GM23248 (cell line): ENCODE measurements at regions not wholly inside any gene's neighbourhood (a gene's known extent, or its start where the extent isn't known, plus 50 kb on each side); places are given as distances from the start of the nearest gene placed in this dataset. TPM values are rescaled to one million over a fixed set of nuclear protein-coding genes. Genes with fewer than 3 reads are reported as not detected.

ENCODE experiments used
- DNase-seq: peaks from one replicate; pipeline ENCODE4 v3.0.0-alpha.2; 2015
- H2AFZ ChIP-seq: fragments of 200-600 bp; sonication (generic); 2 replicates; pipeline ENCODE4 v1.6.1; 2016; ENCODE audit warnings: antibody characterized with exemption
- H3F3A ChIP-seq: fragments of 200-600 bp; sonication (generic); 2 replicates; pipeline ENCODE4 v1.6.1; 2016; ENCODE audit warnings: mild to moderate bottlenecking, antibody characterized with exemption, mixed run types; ENCODE audit not compliant: insufficient read depth
- H3K27ac ChIP-seq: fragments of 200-600 bp; sonication (generic); 2 replicates; pipeline ENCODE4 v1.5.1; 2016; ENCODE audit warnings: mild to moderate bottlenecking
- H3K27me3 ChIP-seq: fragments of 200-600 bp; sonication (generic); replicated peaks from 2 replicates; pipeline ENCODE4 v1.6.1; 2016; ENCODE audit warnings: mild to moderate bottlenecking; ENCODE audit not compliant: insufficient read depth
- H3K36me3 ChIP-seq: fragments of 200-600 bp; sonication (generic); 2 replicates; pipeline ENCODE4 v1.6.1; 2016; ENCODE audit warnings: low read depth, mild to moderate bottlenecking
- H3K4me1 ChIP-seq: fragments of 200-600 bp; sonication (generic); 2 replicates; pipeline ENCODE4 v1.6.1; 2016; ENCODE audit warnings: mild to moderate bottlenecking; ENCODE audit not compliant: insufficient read depth
- H3K4me2 ChIP-seq: fragments of 200-600 bp; sonication (generic); one replicate; pipeline ENCODE4 v1.6.1; 2016; ENCODE audit warnings: mild to moderate bottlenecking; ENCODE audit not compliant: unreplicated experiment
- H3K4me3 ChIP-seq: fragments of 200-600 bp; sonication (generic); 2 replicates; pipeline ENCODE4 v1.5.1; 2016; ENCODE audit warnings: mild to moderate bottlenecking
- H3K79me2 ChIP-seq: fragments of 200-600 bp; sonication (generic); 2 replicates; pipeline ENCODE4 v1.6.1; 2016; ENCODE audit warnings: mild to moderate bottlenecking; ENCODE audit not compliant: insufficient read depth
- H3K9ac ChIP-seq: fragments of 200-600 bp; sonication (generic); 2 replicates; pipeline ENCODE4 v1.6.1; 2016; ENCODE audit warnings: mild to moderate bottlenecking
- H3K9me2 ChIP-seq: fragments of 200-600 bp; sonication (generic); 2 replicates; pipeline ENCODE4 v1.6.1; 2016; ENCODE audit warnings: mixed run types, mild to moderate bottlenecking, moderate library complexity; ENCODE audit not compliant: insufficient read depth
- H3K9me3 ChIP-seq: fragments of 200-600 bp; sonication (generic); one replicate; pipeline ENCODE4 v1.6.1; 2017; ENCODE audit warnings: low read depth
- H4K20me1 ChIP-seq: fragments of 200-600 bp; sonication (generic); 2 replicates; pipeline ENCODE4 v1.6.0; 2016; ENCODE audit not compliant: insufficient read depth
- EZH2 ChIP-seq: fragments of 200-600 bp; sonication (generic); IDR thresholded peaks from 2 replicates; pipeline ENCODE4 v1.6.1; 2018; ENCODE audit warnings: antibody characterized with exemption, mild to moderate bottlenecking; ENCODE audit not compliant: insufficient read depth, poor library complexity, severe bottlenecking
- EZH2phosphoT487 ChIP-seq: fragments of 200-600 bp; sonication (generic); IDR thresholded peaks from 2 replicates; pipeline ENCODE4 v1.6.1; 2018; ENCODE audit warnings: antibody characterized with exemption, moderate library complexity, mild to moderate bottlenecking, low read depth; ENCODE audit not compliant: insufficient read depth
- WGBS, 2 experiments: methylation state at CpG; one replicate each; pipeline ENCODE4 v1.1.6; 2015 to 2017; ENCODE audit warnings: low lambda C conversion rate in 2 of 2, low coverage in 1 of 2; ENCODE audit errors: missing lambda C conversion rate in 2 of 2; 5-methylcytosine and 5-hydroxymethylcytosine counted together
- in situ Hi-C: fragments of 300-500 bp; cut with MboI; formaldehyde crosslinking; loops from 2 replicates; pipeline ENCODE4 v1.15.0; 2020
- small RNA-seq: library from RNA; depleted of rRNA; stranded (forward); fragments of <200 nt; gene quantifications from one replicate; pipeline ENCODE3, GENCODE V24; 2014; ENCODE audit warnings: low read depth, low replicate concordance

- Histone ChIP-seq H3K4me3 (no peak overlapping the region), H3K9me2 (no peaks in the 10 kb centered on the region), H3K4me2 (no peak overlapping the region), H3K36me3 (no peaks in the 10 kb centered on the region), H3K27me3 (no peaks in the 10 kb centered on the region), H3K27ac (no peak overlapping the region), H3K79me2 (no peaks in the 10 kb centered on the region), H4K20me1 (no peaks in the 10 kb centered on the region), H2AFZ (no peak overlapping the region), H3K9me3 (no peaks in the 10 kb centered on the region), H3K4me1 (peaks cover 14% of the 10 kb centered on the region), H3F3A (peaks cover 4% of the 10 kb centered on the region), H3K9ac (no peak overlapping the region)
- DNase-seq = no peak
- no peak for TF ChIP-seq EZH2phosphoT487
- no peak for TF ChIP-seq EZH2
- in situ Hi-C loops = loop anchor here (10.0 kb wide), 2 partner anchors 253 to 333 kb away; no protein-coding TSS in a partner anchor
- 96 to 98% methylated on average over 4 of the region's 4 CpGs for WGBS, 2 experiments
Measured at GRCh38 chr11:10401696-10402392, 53.2 kb upstream of the AMPD3 start.

Small RNA genes lying in the stretch of these regions (small RNA-seq; reads per million reads assigned to genes)
- not detected for gene RNU6ATAC33P
